HG03064 (cell line): ENCODE measurements at regions not wholly inside any gene's neighbourhood (a gene's known extent, or its start where the extent isn't known, plus 50 kb on each side); places are given as distances from the start of the nearest gene placed in this dataset.

Experiments
- ATAC-seq: cut with Tn5 transposase; IDR thresholded peaks from one replicate; pipeline ENCODE4 v1.9.1; 2021; ENCODE audit warnings: low read depth; ENCODE audit not compliant: unreplicated experiment

DNA sequence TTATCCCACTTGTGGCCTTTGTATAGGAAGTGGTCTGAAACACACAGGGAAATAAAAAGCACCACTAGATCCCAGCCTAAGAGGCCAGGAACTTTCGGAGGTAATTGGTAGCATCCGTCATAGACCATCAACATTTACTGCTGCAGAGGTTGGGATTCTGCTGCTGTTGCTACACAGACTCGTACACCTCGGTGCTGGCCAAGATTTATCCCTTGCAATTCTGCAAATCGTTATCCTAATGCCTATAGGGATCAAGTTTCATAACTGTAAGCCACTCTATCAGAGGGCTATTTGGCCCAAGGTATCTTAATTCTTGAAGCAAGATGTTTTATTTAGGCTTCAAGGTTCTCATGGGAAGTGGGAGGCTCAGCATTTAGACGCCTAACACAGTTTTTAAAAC is 913.6 kb downstream of the GALC start:
- no peak for ATAC-seq

GRCh38 chr14:87076922-87077321 is 916.1 kb downstream of the GALC start:
- ATAC-seq, result no peak

DNA sequence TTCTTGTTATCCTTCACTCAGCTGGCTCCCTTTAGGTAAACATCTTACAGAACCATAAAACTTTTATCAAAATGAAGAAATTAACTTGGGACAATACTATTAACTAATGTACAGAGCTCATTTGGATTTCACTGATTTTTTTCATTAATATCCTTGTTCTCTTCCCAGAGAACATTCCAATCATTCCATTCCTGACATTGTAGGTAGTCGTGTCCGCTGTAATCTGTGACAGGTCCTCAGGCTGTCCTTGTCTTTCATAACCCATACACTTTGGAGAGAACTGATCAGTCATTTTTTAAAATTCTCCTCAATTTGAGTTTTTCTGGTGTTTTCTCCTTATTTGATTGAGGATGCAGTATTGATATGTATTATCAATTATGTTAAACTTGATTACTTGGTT is 916.8 kb downstream of the GALC start:
- no peak for ATAC-seq

- ATAC-seq, result no peak
Measured at GRCh38 chr14:87073880-87074570, 919.0 kb downstream of the GALC start.

DNA sequence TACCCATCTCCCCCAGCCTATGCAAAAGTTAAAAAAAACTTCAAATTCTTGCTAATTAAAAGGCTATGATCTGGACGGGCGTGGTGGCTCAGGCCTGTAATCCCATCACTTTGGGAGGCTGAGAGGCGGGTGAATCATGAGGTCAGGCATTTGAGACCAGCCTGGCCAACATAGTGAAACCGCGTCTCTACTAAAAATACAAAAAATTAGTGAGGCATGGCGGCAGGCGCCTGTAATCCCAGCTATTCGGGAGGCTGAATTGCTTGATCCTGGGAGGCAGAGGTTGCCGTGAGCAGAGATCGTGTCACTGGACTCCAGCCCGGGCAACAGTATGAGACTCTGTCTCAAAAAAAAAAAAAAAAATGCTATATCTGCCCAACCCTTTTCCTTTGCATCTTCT is 925.4 kb downstream of the GALC start:
- no peak for ATAC-seq

DNA sequence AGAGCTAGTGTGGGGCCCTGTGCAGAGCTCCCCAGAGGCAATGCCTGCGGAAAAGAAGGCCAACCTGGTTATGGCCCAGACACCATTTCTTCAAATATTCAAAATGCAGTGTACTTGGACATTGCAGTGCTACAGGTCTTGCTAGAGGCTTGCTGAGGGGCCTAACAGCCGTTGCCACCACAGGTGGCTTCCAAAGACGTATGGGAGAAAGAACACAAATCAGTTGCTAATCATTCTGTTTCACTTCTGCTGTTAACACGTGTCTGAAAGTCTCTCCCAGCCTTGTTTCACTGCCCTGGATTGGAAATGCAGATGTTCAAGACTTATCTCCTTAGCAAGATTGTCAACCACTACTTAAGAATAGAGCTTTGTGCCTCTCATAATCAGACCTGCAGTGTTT is 925.9 kb downstream of the GALC start:
- no peak for ATAC-seq

- ATAC-seq, result no peak
Measured at GRCh38 chr14:87066221-87066817, 926.7 kb downstream of the GALC start.

- ATAC-seq, result no peak
Measured at GRCh38 chr14:87065366-87065765, 927.6 kb downstream of the GALC start.

DNA sequence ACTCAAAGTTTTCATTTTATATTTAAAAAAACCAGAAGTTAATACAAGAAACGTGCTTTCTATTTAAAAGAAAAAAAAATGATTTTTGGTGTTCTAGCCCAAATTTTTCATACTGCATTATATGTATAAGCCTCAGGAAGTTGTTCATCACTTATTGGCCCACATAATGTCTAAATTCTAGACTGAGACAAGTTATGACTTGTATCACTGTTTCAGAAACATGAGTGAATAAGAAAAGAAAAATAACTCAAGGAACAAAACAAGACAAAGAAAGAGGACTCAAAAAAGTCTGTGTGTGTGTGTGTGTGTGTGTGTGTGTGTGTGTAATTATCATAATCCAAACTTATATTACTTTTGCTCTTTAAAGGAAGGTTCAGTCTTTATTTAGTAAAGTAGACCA is 929.8 kb downstream of the GALC start:
- ATAC-seq, result no peak

GRCh38 chr14:87060405-87060804 is 932.6 kb downstream of the GALC start:
- no peak for ATAC-seq

GRCh38 chr14:87059060-87059839 is 933.7 kb downstream of the GALC start:
- no peak for ATAC-seq

- no peak for ATAC-seq
Measured at GRCh38 chr14:87055007-87055406, 938.0 kb downstream of the GALC start.

DNA sequence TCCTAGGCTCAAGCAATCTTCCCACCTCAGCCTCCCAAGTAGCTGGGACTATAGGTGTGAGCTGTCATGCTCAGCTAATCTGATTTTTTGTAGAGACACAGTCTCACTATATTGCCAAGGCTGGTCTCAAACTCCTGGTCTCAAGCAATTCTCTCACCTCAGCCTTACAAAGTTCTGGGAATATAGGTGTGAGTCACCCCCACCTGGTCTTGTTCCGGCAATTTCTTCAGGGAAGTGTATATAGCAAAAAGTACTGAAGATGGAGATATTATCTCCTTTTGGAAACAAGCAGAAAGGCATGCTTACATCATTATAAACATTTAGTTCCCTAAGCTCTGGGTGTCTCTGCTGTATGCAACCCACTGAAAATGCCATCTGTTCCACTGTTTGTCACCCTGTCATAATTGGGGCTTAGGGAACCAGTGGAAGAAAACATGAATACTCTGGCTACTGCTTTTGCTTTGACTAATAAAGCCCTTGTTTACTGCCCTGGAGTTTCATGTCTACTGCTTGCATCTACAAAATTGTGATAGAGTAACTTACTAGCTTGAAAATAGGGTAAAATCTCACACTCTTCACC is 940.2 kb downstream of the GALC start:
- no peak for ATAC-seq

DNA sequence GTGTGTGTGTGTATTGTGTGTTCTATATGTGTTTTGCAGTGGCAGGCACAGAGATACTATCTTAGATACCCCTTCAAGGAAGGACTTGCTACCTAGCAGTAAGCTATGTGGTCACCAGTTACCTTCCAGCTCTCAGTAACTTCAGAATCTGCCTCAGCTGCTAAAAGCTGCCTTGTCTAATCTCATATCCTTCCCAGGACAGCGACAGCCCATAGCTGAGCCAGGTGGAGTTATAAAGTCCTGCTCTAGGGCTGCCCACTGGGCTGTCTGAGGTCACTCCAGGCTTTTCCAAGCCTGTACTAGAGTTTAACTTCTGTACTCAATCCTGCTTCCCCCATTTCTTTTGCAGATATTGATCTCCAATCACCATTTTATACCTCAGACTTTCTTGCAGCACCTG is 942.6 kb downstream of the GALC start:
- no peak for ATAC-seq

GRCh38 chr14:87049950-87050349 is 943.0 kb downstream of the GALC start:
- no peak for ATAC-seq

DNA sequence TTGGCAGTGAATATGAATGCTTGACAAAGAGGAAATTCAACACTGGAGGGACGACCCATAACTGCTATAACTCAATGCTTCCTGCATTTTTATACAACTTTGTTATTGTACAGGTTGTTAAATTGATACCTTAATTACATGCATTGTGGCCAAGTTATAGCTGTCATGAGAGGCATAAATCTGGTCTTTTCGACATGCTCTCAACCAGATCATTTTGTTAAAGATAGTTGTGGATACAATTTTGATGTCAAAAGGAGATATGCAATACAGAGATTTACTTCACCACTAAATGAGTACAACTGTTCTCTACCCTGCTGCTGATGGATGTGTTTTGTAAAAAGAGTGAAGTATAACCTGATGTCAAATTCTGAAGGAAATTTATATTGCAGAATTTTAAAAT is 946.0 kb downstream of the GALC start:
- no peak for ATAC-seq

- no peak for ATAC-seq
Measured at GRCh38 chr14:87045956-87046355, 947.0 kb downstream of the GALC start.

GRCh38 chr14:87045246-87045645 is 947.7 kb downstream of the GALC start:
- no peak for ATAC-seq

DNA sequence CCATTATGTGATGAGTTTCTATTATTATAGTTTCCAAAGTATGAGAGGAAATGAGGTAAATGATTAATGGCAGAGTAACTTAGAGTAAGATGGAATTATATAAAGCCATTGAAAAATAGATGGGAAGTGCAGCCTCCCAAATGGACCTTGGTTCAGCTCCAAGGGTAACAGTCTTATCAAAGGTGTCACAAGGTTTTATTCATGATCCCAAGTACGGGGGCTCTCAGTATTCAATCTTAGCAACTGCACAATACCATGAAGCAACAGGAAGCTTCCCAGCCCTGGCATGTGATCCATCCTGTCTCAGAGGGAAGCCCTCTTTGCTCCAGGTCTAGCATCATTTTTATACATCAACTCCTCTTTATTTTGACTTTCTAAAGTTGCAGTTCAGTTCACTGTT is 948.2 kb downstream of the GALC start:
- ATAC-seq, result no peak

DNA sequence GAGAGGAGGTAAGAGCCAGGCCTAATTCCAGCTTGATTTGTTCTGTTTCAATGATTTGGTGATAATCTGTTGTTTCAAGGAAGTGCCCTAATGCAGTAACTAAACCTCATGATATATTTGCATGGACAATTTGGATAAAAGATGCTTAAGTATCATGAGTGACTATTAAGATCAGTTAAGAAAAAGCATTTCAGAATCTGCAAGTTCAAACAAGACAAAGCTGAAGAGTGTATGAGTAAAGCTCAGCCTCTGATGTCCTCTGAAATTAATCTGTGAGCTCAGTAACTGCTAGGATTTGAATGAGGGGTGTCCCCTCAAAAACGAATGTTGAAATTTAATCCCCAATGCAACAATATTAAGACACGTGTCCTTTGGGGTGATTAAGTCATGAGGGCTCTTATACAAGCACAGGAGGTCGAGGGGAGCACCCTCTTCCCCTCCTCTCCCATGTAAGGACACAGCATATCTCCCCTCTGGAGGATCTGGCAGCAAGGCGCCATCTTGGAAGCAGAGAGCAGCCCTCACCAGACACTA is 949.2 kb downstream of the GALC start:
- ATAC-seq, result no peak

- no peak for ATAC-seq
Measured at GRCh38 chr14:87042354-87042753, 950.6 kb downstream of the GALC start.
